ENCODE measurements at regions not wholly inside any gene's neighbourhood (a gene's known extent, or its start where the extent isn't known, plus 50 kb on each side); places are given as distances from the start of the nearest gene placed in this dataset.

DNA sequence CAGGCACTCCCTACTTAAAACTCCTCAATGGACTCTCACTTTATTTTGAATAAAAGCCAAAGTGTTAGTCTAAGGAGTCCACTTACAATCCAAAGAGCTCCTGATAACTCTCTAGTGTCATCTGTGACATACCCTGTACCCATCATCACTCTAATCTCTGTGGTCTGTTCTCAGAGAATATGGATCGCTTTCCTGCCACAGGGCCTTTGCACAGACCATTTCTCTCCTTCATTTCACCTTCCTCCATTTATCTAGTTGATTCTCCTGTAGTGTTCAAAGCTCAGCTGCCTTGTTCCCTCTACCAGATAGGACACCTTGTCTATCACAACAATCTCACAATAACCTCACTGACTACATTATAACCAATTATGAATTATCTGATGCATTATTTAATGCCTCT is 185.4 kb upstream of the KBTBD8 start:
- TF ChIP-seq EZH2 (IDR thresholded peaks at IDR 0.05) (no peak), POLR2AphosphoS5 (IDR thresholded peaks at IDR 0.05; ENCODE audit: borderline replicate concordance, low read depth, low read length) (no peak), FOXP2 (optimal IDR thresholded peaks at IDR 0.05; ENCODE audit: control extremely low read depth, extremely low read length, insufficient read depth) (no peak)
- Histone ChIP-seq H3K9ac (ENCODE audit: insufficient read length) (no peak overlapping the region), H3K27ac (no peak overlapping the region), H3K9me3 (ENCODE audit: low read depth, low read length) (no peaks in the 10 kb centered on the region), H3K36me3 (ENCODE audit: insufficient read depth, low read length) (no peaks in the 10 kb centered on the region), H3K4me3 (no peak overlapping the region)
- DNase-seq (ENCODE audit: low read depth, low spot score): no peak

DNA sequence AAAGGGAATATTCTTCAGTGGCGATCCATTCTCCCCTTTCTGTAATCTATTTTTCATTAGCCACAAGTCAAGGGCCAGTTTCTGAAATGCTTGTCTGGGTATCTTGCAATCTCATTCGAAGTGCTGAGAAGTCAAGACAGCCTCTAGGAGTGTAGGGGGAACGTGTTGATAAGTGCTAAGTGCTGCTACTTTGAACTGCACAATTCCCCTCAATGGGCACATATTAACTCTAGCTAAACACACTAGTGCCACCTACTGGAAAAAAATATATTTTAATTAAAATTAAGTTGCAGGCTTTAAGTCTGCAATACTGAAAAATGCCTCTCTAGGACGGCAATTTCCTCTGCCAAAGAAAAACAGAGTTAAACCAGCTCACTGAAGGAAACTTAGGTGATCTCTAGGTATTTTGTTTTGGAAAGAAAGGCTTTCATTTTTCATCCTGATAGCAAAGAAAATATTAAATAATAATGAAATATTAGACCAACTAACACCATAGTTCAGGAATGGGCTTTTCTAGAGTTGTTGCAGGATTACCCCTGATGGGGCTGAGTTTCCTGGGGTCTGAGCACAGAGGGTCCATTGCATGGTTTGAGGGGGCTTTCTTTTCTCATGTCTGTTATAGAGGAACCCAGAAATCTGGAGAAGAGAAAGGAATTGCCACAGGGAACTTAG is 181.9 kb upstream of the KBTBD8 start:
- TF ChIP-seq EZH2 (IDR thresholded peaks at IDR 0.05) (no peak), FOXP2 (optimal IDR thresholded peaks at IDR 0.05; ENCODE audit: control extremely low read depth, extremely low read length, insufficient read depth) (no peak), POLR2AphosphoS5 (IDR thresholded peaks at IDR 0.05; ENCODE audit: borderline replicate concordance, low read depth, low read length) (no peak)
- peak; percentile 68 for DNase-seq (ENCODE audit: low read depth, low spot score)
- H3K4me3 ChIP-seq: no peak overlapping the region
- H3K36me3 ChIP-seq (ENCODE audit: insufficient read depth, low read length): no peaks in the 10 kb centered on the region
- no peak overlapping the region for H3K27ac ChIP-seq
- H3K9ac ChIP-seq (ENCODE audit: insufficient read length): no peak overlapping the region
- no peaks in the 10 kb centered on the region for H3K9me3 ChIP-seq (ENCODE audit: low read depth, low read length)

DNA sequence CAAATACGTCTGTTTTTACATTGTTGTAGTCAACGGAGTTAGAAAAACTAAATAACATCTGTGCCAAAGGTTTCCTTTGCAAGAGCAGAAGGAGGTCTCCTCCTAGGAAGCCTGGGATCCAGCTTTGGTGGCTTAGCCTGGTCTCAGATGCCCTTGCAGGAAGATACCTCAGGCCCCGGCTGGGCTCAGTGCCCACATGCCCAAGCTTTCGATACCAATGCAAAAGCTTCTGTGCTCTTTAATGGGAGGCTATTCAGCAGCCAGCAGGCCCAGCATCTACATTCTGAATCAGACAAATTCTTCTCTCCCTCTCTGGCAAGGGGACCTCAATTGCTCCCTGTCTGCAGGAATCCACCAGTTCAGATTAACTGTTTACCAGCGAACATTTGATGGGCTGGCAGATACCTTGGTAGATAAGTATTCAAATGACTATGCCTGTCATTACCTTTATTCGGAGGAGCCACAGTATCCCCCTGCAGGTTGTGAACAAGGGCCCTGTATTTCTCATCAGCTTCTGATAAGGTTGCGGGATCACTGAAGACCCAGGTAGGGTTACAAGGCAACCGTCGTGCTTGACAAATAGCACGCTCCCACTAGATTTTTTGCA is 180.1 kb upstream of the KBTBD8 start:
- no peak overlapping the region for H3K9ac ChIP-seq (ENCODE audit: insufficient read length)
- H3K27ac ChIP-seq: 0 out of 2 replicates have a peak overlapping the region, but pooled peaks have one; percentile 13
- no peak for DNase-seq (ENCODE audit: low read depth, low spot score)
- H3K36me3 ChIP-seq (ENCODE audit: insufficient read depth, low read length): no peaks in the 10 kb centered on the region
- no peaks in the 10 kb centered on the region for H3K9me3 ChIP-seq (ENCODE audit: low read depth, low read length)
- no peak overlapping the region for H3K4me3 ChIP-seq
- TF ChIP-seq POLR2AphosphoS5 (IDR thresholded peaks at IDR 0.05; ENCODE audit: borderline replicate concordance, low read depth, low read length) (no peak), FOXP2 (optimal IDR thresholded peaks at IDR 0.05; ENCODE audit: control extremely low read depth, extremely low read length, insufficient read depth) (no peak), EZH2 (IDR thresholded peaks at IDR 0.05) (no peak)

DNA sequence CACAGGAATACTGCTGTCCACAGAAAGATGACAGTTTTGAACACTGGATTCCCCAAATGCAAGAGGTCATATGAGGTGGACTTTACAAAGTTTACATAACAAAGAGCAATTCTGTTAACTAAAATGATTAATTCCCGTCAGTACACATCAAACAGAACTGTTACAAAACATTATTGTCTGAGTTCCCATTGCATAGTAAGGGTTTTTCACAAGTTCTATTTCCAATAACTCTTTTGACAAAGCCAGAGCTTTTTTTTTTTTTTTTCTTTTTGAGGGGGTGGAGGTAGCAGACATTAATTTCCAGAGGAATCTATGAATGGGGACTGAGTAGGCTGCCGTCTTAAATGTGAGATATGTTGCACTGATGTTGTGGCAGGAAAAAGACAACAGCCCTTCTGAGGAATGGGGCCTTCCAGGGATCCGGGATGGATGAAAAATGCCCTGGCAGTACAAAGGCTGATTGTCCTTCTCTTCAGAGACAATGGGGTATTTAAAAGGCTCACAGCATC is 178.1 kb upstream of the KBTBD8 start:
- Histone ChIP-seq H3K36me3 (ENCODE audit: insufficient read depth, low read length) (no peaks in the 10 kb centered on the region), H3K4me3 (no peak overlapping the region), H3K9ac (ENCODE audit: insufficient read length) (no peak overlapping the region), H3K9me3 (ENCODE audit: low read depth, low read length) (no peaks in the 10 kb centered on the region), H3K27ac (no peak overlapping the region)
- no peak for TF ChIP-seq FOXP2 (optimal IDR thresholded peaks at IDR 0.05; ENCODE audit: control extremely low read depth, extremely low read length, insufficient read depth)
- TF ChIP-seq EZH2 (IDR thresholded peaks at IDR 0.05): no peak
- TF ChIP-seq POLR2AphosphoS5 (IDR thresholded peaks at IDR 0.05; ENCODE audit: borderline replicate concordance, low read depth, low read length): no peak
- DNase-seq (ENCODE audit: low read depth, low spot score): no peak

DNA sequence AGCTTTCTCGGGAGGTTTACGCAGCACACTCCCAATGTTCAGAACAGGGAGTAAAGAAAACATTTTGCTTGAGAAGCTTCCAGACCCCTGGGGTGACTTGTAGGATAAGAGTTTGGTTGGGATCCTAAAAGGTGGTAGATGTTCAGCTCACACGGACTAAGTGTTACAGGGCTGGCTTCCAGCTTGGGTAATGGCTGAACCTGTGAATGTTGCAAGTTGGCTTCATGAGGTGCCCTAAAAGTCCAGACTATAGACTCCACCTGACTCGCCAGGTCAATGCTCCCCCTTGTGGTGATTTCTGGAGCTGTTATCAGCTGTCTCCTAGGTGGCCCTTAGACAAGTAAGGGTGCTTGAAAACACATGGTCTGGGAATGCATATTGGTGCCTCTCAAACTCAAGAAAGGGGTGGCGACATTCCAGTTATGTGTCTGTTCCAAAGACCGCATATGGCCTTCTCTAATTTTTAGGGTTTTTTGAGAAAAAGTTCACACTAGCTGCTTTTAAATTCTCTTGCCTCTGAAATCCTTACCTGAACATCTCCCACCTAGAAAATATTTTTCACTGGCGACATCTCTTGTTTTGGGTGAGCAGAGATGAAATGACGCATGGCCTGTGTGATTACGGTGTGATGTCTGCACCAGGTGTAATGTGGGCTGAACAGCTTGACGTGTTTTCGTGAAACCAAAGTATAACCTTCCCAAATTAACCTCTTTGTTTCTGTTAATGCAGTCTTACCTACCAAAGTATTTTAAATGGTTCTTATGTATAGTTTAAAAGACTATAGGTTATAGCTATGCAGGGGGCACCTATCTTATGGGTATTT is 175.7 kb upstream of the KBTBD8 start:
- TF ChIP-seq EZH2 (IDR thresholded peaks at IDR 0.05) (no peak), POLR2AphosphoS5 (IDR thresholded peaks at IDR 0.05; ENCODE audit: borderline replicate concordance, low read depth, low read length) (no peak), FOXP2 (optimal IDR thresholded peaks at IDR 0.05; ENCODE audit: control extremely low read depth, extremely low read length, insufficient read depth) (no peak)
- no peak for DNase-seq (ENCODE audit: low read depth, low spot score)
- Histone ChIP-seq H3K9ac (ENCODE audit: insufficient read length) (no peak overlapping the region), H3K36me3 (ENCODE audit: insufficient read depth, low read length) (no peaks in the 10 kb centered on the region), H3K4me3 (no peak overlapping the region), H3K27ac (no peak overlapping the region), H3K9me3 (ENCODE audit: low read depth, low read length) (no peaks in the 10 kb centered on the region)

DNA sequence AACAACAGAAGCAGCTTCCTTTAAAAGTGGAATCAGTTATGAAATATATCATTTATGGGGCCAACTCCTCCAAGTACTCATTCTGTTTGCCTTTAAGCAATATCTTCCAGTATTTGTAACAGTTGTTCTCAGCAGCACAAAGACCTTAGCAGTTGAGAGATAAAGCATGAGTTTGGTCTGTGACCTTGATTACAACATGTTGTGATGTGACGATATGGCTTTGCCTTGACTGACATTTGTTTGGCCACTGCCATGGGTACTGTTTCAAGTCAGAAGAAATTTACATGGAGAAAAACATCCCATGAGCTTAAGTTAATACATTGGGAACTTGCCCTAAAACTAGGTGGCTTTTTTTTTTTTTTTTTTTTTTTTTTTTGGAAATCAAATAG is 175.1 kb upstream of the KBTBD8 start:
- Histone ChIP-seq H3K27ac (no peak overlapping the region), H3K4me3 (no peak overlapping the region), H3K36me3 (ENCODE audit: insufficient read depth, low read length) (no peaks in the 10 kb centered on the region), H3K9ac (ENCODE audit: insufficient read length) (no peak overlapping the region), H3K9me3 (ENCODE audit: low read depth, low read length) (no peaks in the 10 kb centered on the region)
- no peak for DNase-seq (ENCODE audit: low read depth, low spot score)
- TF ChIP-seq FOXP2 (optimal IDR thresholded peaks at IDR 0.05; ENCODE audit: control extremely low read depth, extremely low read length, insufficient read depth): no peak
- TF ChIP-seq POLR2AphosphoS5 (IDR thresholded peaks at IDR 0.05; ENCODE audit: borderline replicate concordance, low read depth, low read length): no peak
- TF ChIP-seq EZH2 (IDR thresholded peaks at IDR 0.05): no peak

DNA sequence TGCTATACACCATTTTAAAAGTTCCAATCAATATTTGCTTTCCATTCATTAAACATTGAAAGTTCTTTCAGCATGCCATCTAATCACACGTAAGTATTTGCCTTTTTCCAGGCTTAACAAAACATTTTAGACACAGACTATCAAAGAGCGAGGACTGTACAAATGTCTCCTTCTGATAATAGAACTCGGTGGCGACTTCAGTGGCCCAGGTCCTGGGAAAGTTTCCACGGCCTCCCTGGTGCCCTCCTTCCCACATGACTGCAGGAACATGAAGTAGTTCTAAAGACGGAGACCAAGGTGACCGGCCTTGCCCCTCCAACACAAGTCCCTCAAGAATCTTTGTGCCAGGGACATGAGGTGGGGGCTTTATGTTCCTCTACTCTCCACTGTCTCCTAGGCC is 174.6 kb upstream of the KBTBD8 start:
- H3K9ac ChIP-seq (ENCODE audit: insufficient read length): no peak overlapping the region
- H3K27ac ChIP-seq: no peak overlapping the region
- H3K9me3 ChIP-seq (ENCODE audit: low read depth, low read length): no peaks in the 10 kb centered on the region
- TF ChIP-seq POLR2AphosphoS5 (IDR thresholded peaks at IDR 0.05; ENCODE audit: borderline replicate concordance, low read depth, low read length): no peak
- no peak for TF ChIP-seq EZH2 (IDR thresholded peaks at IDR 0.05)
- TF ChIP-seq FOXP2 (optimal IDR thresholded peaks at IDR 0.05; ENCODE audit: control extremely low read depth, extremely low read length, insufficient read depth): no peak
- DNase-seq (ENCODE audit: low read depth, low spot score): no peak
- H3K36me3 ChIP-seq (ENCODE audit: insufficient read depth, low read length): no peaks in the 10 kb centered on the region
- H3K4me3 ChIP-seq: no peak overlapping the region

DNA sequence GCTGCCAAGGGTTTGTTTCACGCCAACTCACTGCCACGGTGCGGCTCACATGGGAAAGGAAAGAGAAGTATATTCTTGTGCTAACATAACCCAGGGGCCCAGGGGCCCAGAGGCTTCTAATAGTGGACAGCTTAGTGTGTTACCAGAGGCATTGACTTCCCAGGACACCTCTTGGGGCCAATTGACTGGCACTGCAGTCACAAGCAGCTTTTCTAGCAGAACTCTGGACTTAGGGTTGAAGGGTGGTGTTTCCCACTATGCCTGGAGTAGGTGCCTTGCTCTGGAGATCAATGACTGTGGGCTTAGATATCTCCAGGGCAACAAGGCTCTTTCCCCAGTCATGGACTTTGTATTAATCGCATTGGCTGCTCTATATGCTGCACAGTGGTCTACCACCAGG is 172.7 kb upstream of the KBTBD8 start:
- DNase-seq (ENCODE audit: low read depth, low spot score): no peak
- H3K36me3 ChIP-seq (ENCODE audit: insufficient read depth, low read length): no peaks in the 10 kb centered on the region
- no peak overlapping the region for H3K9ac ChIP-seq (ENCODE audit: insufficient read length)
- no peaks in the 10 kb centered on the region for H3K9me3 ChIP-seq (ENCODE audit: low read depth, low read length)
- no peak overlapping the region for H3K27ac ChIP-seq
- H3K4me3 ChIP-seq: no peak overlapping the region
- TF ChIP-seq POLR2AphosphoS5 (IDR thresholded peaks at IDR 0.05; ENCODE audit: borderline replicate concordance, low read depth, low read length): no peak
- no peak for TF ChIP-seq FOXP2 (optimal IDR thresholded peaks at IDR 0.05; ENCODE audit: control extremely low read depth, extremely low read length, insufficient read depth)
- TF ChIP-seq EZH2 (IDR thresholded peaks at IDR 0.05): no peak

Measured in SK-N-MC (cell line).